ENCODE measurements at regions not wholly inside any gene's neighbourhood (a gene's known extent, or its start where the extent isn't known, plus 50 kb on each side); places are given as distances from the start of the nearest gene placed in this dataset.

DNA sequence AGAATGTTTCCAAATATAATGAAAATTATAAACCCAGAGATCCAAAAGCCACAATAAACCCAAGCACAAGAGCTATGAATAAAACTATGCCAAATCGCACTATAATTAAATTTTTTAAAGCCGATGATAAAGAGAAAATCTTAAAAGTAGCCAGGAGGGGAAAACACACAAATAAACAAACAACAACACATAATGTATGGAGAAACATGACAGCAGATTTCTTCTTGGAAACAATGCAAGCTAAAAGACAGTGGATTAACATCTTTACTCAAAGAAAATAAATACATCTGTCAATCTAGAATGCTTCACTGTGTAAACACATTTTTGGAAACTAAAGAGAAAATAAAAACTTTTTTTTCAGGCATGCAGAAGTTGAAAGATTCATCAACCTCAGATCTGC is 53.0 kb upstream of the SMOX start:
- no peak for DNase-seq
- H3K36me3 Mint-ChIP-seq, result no peaks in the 10 kb centered on the region
- H3K4me3 Mint-ChIP-seq, result no peak overlapping the region
- H3K27me3 Mint-ChIP-seq, result peaks cover 5% of the 10 kb centered on the region
- POLR2A ChIA-PET, result no interaction called here
- H3K9me3 Mint-ChIP-seq, result peaks cover 8% of the 10 kb centered on the region
- H3K27ac Mint-ChIP-seq, result no peak overlapping the region
- intact Hi-C loops (cut with micrococcal nuclease), result no loop called here
- CTCF ChIA-PET, result interaction anchor here (3.8 kb wide), 1 partner anchor 11 kb away, joined by 18 read pairs; no protein-coding TSS in a partner anchor
- peaks cover 2% of the 10 kb centered on the region for H3K4me1 Mint-ChIP-seq (ENCODE audit: low read depth)

DNA sequence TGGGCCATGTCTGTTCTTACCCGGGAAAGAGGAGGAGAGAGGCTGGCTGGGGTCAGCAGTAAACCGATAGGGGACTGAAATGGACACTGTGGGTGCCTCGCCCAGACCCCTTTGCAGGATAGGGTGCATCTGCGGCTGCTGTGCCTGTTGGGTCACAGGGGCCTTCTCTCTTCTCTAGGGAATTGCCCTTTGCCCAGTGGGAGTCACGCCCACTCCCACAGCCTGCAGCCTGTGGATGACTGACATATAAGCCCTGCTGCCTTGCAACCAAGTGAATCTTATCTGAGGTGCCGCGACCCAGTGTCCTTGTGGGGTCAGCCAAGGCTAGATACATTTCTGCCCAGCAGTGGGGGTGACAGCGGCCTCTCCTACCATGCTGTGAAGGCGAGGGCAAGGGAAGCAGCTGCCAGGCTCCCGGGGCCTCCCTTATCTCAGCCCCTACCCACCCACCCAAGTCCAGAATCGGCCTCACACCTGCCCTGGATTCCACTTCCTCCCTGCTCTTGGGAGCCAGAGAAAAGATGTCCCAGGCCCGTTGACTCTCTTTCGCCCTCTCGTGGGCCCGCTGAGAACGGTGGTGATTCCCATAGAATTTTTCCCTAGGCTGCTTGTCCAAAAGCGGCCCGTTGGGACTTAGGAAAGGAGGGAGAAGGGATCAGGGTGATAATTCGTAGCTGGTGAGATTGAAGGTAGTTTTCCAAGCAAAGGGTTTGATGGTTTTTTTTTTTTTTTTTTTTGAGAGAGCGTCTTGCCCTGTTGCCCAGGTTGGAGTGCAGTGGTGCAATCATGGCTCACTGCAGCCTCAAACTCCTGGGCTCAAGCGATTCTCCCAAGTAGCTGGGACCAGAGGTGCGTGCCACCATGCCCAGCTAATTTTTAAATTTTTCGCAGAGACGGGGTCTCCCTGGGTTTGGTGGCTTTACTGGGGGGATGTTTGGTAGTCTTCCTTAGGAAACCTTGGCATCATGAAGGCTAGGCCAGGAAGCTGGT is 56.8 kb upstream of the SMOX start:
- Mint-ChIP-seq H3K9me3 (peaks cover 8% of the 10 kb centered on the region), H3K36me3 (no peaks in the 10 kb centered on the region), H3K4me1 (ENCODE audit: low read depth) (peaks cover 2% of the 10 kb centered on the region), H3K27ac (no peak overlapping the region), H3K4me3 (no peak overlapping the region), H3K27me3 (peaks cover 5% of the 10 kb centered on the region)
- DNase-seq, result peak; percentile 65
- CTCF ChIA-PET, result interaction anchor here (0.7 to 3.8 kb wide), 10 partner anchors 7 to 193 kb away, joined by 3 to 18 read pairs (median 4); no protein-coding TSS in a partner anchor
- POLR2A ChIA-PET, result interaction anchor here (0.6 kb wide), 1 partner anchor 278 kb away, joined by 3 read pairs; no protein-coding TSS in a partner anchor
- intact Hi-C loops (cut with micrococcal nuclease), result no loop called here

DNA sequence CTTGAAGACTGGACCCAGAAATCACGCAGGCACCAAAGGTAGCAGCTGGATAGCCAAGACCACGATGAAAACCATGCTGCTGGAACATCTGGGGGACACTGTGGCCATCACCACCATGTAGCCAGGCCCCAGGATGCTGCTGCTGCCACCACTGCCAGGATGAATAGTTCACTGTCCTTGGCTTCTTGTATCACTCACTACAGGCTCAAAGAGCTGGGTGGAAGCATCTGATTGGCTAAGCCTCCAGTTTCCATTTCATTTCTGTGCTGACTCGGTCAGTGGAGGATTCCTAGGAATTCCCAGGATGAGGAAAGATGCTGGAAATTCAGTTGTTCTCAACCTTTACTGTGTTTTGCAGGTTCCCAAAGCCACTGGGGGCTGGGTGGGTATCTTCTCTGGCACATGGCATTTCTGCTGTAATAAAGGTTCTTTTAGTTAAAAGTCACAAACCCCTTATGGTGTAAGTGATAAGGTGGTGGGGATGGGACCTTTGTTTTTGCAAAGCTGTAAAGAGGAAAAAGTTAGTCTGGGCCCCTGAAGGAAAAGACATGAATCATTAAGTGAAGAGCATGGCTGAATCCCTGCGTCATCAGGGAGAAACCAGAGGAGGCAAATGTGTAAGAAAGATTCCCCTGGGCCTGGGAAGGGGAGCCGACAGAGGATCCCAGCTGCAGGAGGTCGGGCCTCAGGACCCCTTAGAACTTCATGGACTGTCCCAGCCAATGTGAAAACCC is 57.7 kb upstream of the SMOX start:
- Mint-ChIP-seq H3K4me3 (no peak overlapping the region), H3K36me3 (no peaks in the 10 kb centered on the region), H3K27ac (no peak overlapping the region), H3K9me3 (peaks cover 8% of the 10 kb centered on the region), H3K27me3 (peaks cover 5% of the 10 kb centered on the region), H3K4me1 (ENCODE audit: low read depth) (peaks cover 2% of the 10 kb centered on the region)
- intact Hi-C loops (cut with micrococcal nuclease), result no loop called here
- ChIA-PET CTCF (interaction anchor here (1.2 to 2.1 kb wide), 3 partner anchors 8 to 22 kb away, joined by 3 to 11 read pairs (median 5); no protein-coding TSS in a partner anchor), POLR2A (interaction anchor here (0.5 kb wide), 1 partner anchor 122 kb away, joined by 3 read pairs; no protein-coding TSS in a partner anchor)
- no peak for DNase-seq

DNA sequence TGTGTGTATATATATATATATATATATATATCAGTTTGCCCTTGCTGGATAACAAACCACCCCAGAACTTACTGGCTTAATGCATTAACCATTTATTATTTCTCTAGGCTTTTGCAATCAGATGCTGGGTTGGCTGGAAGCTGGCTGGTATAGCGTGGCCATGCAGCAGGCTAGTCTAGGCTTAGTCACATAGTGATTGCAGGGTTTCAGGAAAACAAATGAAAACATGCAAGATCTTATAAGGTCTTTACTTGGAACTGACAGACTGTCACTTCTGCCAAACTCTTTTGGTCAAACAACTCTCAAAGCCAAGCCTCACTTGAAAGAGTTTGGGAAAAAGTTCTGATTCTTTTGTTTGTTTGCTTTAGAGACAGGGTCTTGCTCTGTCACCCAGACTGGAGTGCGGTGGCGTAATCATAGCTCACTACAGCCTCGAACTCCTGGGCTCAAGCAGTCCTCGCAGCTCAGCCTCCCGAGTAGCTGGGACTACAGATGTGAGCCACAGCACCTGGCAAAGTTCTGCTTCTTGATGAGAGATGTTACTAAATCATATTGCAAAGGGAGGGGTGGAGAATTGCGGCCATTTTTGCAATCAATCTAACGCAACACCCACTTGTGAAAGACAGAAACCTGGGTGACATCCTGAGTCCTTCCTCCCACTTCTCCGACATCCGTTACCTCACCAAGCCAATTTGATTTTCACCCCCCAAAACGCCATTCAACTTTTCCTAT is 58.7 kb upstream of the SMOX start:
- ChIA-PET POLR2A (no interaction called here), CTCF (interaction anchor here (0.8 kb wide), 1 partner anchor 76 kb away, joined by 3 read pairs; no protein-coding TSS in a partner anchor)
- no peak overlapping the region for H3K4me3 Mint-ChIP-seq
- no peak overlapping the region for H3K27ac Mint-ChIP-seq
- H3K27me3 Mint-ChIP-seq, result peaks cover 5% of the 10 kb centered on the region
- no peaks in the 10 kb centered on the region for H3K36me3 Mint-ChIP-seq
- intact Hi-C loops (cut with micrococcal nuclease), result loop anchor here (10.0 kb wide), 1 partner anchor 305 kb away; the partner anchor contains the start of genes CENPB and SPEF1
- no peak for DNase-seq
- no peaks in the 10 kb centered on the region for H3K9me3 Mint-ChIP-seq
- peaks cover 8% of the 10 kb centered on the region for H3K4me1 Mint-ChIP-seq (ENCODE audit: low read depth)

- Mint-ChIP-seq H3K4me3 (no peak overlapping the region), H3K4me1 (ENCODE audit: low read depth) (peaks cover 17% of the 10 kb centered on the region), H3K27ac (no peak overlapping the region), H3K36me3 (no peaks in the 10 kb centered on the region), H3K27me3 (no peaks in the 10 kb centered on the region), H3K9me3 (no peaks in the 10 kb centered on the region)
- POLR2A ChIA-PET, result no interaction called here
- intact Hi-C loops (cut with micrococcal nuclease), result loop anchor here (10.0 kb wide), 1 partner anchor 304 kb away; the partner anchor contains the start of genes CENPB and SPEF1
- CTCF ChIA-PET, result no interaction called here
- DNase-seq, result no peak
Measured at GRCh38 chr20:4088766-4089165, 59.9 kb upstream of the SMOX start.

GRCh38 chr20:4087923-4088322 is 60.7 kb upstream of the SMOX start:
- H3K4me3 Mint-ChIP-seq, result no peak overlapping the region
- intact Hi-C loops (cut with micrococcal nuclease), result loop anchor here (10.0 kb wide), 1 partner anchor 303 kb away; the partner anchor contains the start of genes CENPB and SPEF1
- H3K9me3 Mint-ChIP-seq, result no peaks in the 10 kb centered on the region
- H3K27me3 Mint-ChIP-seq, result no peaks in the 10 kb centered on the region
- ChIA-PET CTCF (interaction anchor here (0.7 kb wide), 1 partner anchor 82 kb away, joined by 3 read pairs; no protein-coding TSS in a partner anchor), POLR2A (no interaction called here)
- H3K36me3 Mint-ChIP-seq, result no peaks in the 10 kb centered on the region
- peaks cover 23% of the 10 kb centered on the region for H3K4me1 Mint-ChIP-seq (ENCODE audit: low read depth)
- H3K27ac Mint-ChIP-seq, result no peak overlapping the region
- DNase-seq, result no peak

- Mint-ChIP-seq H3K9me3 (peaks cover 2% of the 10 kb centered on the region), H3K27me3 (no peaks in the 10 kb centered on the region), H3K27ac (no peak overlapping the region), H3K36me3 (peaks cover 1% of the 10 kb centered on the region), H3K4me3 (no peak overlapping the region), H3K4me1 (ENCODE audit: low read depth) (peaks cover 31% of the 10 kb centered on the region)
- intact Hi-C loops (cut with micrococcal nuclease), result loop anchor here (10.0 kb wide), 1 partner anchor 302 kb away; the partner anchor contains the start of genes CENPB and SPEF1
- no peak for DNase-seq
- ChIA-PET CTCF (interaction anchor here (2.1 to 2.5 kb wide), 2 partner anchors 12 to 410 kb away, joined by 9 to 22 read pairs; no protein-coding TSS in a partner anchor), POLR2A (no interaction called here)
Measured at GRCh38 chr20:4086771-4087687, 61.6 kb upstream of the SMOX start.

- peaks cover 37% of the 10 kb centered on the region for H3K4me1 Mint-ChIP-seq (ENCODE audit: low read depth)
- intact Hi-C loops (cut with micrococcal nuclease), result loop anchor here (5.0 to 10.0 kb wide), 4 partner anchors 177 to 407 kb away; partner anchors contain the start of genes CENPB, PANK2 and SPEF1
- no peak overlapping the region for H3K27ac Mint-ChIP-seq
- peaks cover 6% of the 10 kb centered on the region for H3K36me3 Mint-ChIP-seq
- H3K9me3 Mint-ChIP-seq, result peaks cover 7% of the 10 kb centered on the region
- CTCF ChIA-PET, result interaction anchor here (0.6 to 3.9 kb wide), 51 partner anchors 9 to 408 kb away, joined by 3 to 22 read pairs (median 5); partner anchors contain the start of genes ADISSP, AP5S1, CENPB and SPEF1
- DNase-seq, result no peak
- POLR2A ChIA-PET, result no interaction called here
- H3K4me3 Mint-ChIP-seq, result no peak overlapping the region
- H3K27me3 Mint-ChIP-seq, result no peaks in the 10 kb centered on the region
Measured at GRCh38 chr20:4084721-4085120, 63.9 kb upstream of the SMOX start.

- Mint-ChIP-seq H3K4me1 (ENCODE audit: low read depth) (peaks cover 37% of the 10 kb centered on the region), H3K36me3 (peaks cover 6% of the 10 kb centered on the region), H3K27ac (no peak overlapping the region), H3K27me3 (no peaks in the 10 kb centered on the region), H3K9me3 (peaks cover 7% of the 10 kb centered on the region), H3K4me3 (no peak overlapping the region)
- intact Hi-C loops (cut with micrococcal nuclease), result loop anchor here (5.0 to 10.0 kb wide), 4 partner anchors 177 to 407 kb away; partner anchors contain the start of genes CENPB, PANK2 and SPEF1
- ChIA-PET POLR2A (interaction anchor here (1.3 kb wide), 1 partner anchor 316 kb away, joined by 5 read pairs; the partner anchor contains the start of gene ADISSP), CTCF (interaction anchor here (0.9 to 3.9 kb wide), 15 partner anchors 10 to 407 kb away, joined by 3 to 22 read pairs (median 5); partner anchors contain the start of genes AP5S1 and CENPB)
- DNase-seq, result no peak
Measured at GRCh38 chr20:4084096-4084495, 64.5 kb upstream of the SMOX start.
